HL-60 (cell line): ENCODE measurements at regions not wholly inside any gene's neighbourhood (a gene's known extent, or its start where the extent isn't known, plus 50 kb on each side); places are given as distances from the start of the nearest gene placed in this dataset.
"Not testable (repeated sequence)": the region's sequence is repeated elsewhere in the genome, so short reads cannot be mapped to it uniquely, and the experiment has no call there.

Experiments
- DNase-seq, 2 experiments: peaks; one replicate each; pipeline ENCODE4 v3.0.0-alpha.2; 2010 to 2020; ENCODE audit warnings: low read depth in 1 of 2, low spot score in 1 of 2
- H3K27ac ChIP-seq: fragments of 250-450 bp; sonication (Bioruptor Pico); replicated peaks from 2 replicates; pipeline ENCODE4 v1.5.1; 2020; ENCODE audit warnings: mild to moderate bottlenecking, moderate library complexity
- H3K27me3 ChIP-seq: fragments of 250-450 bp; sonication (Bioruptor Pico); 2 replicates; pipeline ENCODE4 v1.5.1; 2021; ENCODE audit warnings: mild to moderate bottlenecking, moderate library complexity; ENCODE audit not compliant: insufficient read depth, poor library complexity, severe bottlenecking
- H3K4me3 ChIP-seq: replicated peaks from 2 replicates; pipeline ENCODE4 v1.5.1; 2011; ENCODE audit warnings: mild to moderate bottlenecking, control low read depth, low read length; ENCODE audit not compliant: insufficient read depth
- GABPA ChIP-seq: IDR thresholded peaks from 2 replicates; pipeline ENCODE4 v1.6.1; 2012; ENCODE audit warnings: low read depth
- POLR2AphosphoS5 ChIP-seq: IDR thresholded peaks from 2 replicates; pipeline ENCODE4 v1.6.1; 2012; ENCODE audit warnings: low read depth
- SPI1 ChIP-seq: IDR thresholded peaks from 2 replicates; pipeline ENCODE4 v1.6.1; 2012; ENCODE audit warnings: low read depth, mild to moderate bottlenecking, borderline replicate concordance
- TF ChIP-seq, protein P1 (sequence below): IDR thresholded peaks from 2 replicates; pipeline ENCODE4 v1.6.1; 2012; ENCODE audit warnings: low read depth; ENCODE audit not compliant: insufficient replicate concordance
- TF ChIP-seq, protein P2 (sequence below): IDR thresholded peaks from one replicate; pipeline ENCODE4 v1.5.1; 2011; ENCODE audit warnings: low read length, control low read depth, inconsistent platforms; ENCODE audit not compliant: insufficient read depth

DNA sequence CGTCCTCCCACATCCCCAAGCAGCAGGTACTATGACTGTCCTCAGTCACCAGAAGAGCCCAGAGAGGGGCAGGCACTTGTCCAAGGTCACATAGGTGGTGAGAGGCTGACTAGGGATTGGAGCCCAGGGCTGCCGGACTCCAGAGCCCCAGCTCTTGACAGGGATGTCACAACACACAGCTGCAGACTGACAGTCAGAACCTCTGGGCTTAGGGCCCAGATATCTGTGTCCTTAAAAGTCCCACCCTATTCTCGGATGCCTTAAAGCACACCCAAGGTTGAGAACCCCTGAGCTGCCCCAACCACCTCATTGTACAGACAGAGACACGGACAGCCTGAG lies 622.9 kb downstream of the MATN1 start:
- no peak for DNase-seq
- Histone ChIP-seq H3K4me3 (no peak overlapping the region), H3K27me3 (no peaks in the 10 kb centered on the region), H3K27ac (no peak overlapping the region)
- TF ChIP-seq GABPA = no peak
- TF ChIP-seq, protein P1, sequence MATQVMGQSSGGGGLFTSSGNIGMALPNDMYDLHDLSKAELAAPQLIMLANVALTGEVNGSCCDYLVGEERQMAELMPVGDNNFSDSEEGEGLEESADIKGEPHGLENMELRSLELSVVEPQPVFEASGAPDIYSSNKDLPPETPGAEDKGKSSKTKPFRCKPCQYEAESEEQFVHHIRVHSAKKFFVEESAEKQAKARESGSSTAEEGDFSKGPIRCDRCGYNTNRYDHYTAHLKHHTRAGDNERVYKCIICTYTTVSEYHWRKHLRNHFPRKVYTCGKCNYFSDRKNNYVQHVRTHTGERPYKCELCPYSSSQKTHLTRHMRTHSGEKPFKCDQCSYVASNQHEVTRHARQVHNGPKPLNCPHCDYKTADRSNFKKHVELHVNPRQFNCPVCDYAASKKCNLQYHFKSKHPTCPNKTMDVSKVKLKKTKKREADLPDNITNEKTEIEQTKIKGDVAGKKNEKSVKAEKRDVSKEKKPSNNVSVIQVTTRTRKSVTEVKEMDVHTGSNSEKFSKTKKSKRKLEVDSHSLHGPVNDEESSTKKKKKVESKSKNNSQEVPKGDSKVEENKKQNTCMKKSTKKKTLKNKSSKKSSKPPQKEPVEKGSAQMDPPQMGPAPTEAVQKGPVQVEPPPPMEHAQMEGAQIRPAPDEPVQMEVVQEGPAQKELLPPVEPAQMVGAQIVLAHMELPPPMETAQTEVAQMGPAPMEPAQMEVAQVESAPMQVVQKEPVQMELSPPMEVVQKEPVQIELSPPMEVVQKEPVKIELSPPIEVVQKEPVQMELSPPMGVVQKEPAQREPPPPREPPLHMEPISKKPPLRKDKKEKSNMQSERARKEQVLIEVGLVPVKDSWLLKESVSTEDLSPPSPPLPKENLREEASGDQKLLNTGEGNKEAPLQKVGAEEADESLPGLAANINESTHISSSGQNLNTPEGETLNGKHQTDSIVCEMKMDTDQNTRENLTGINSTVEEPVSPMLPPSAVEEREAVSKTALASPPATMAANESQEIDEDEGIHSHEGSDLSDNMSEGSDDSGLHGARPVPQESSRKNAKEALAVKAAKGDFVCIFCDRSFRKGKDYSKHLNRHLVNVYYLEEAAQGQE = no peak
- TF ChIP-seq POLR2AphosphoS5 = no peak
- TF ChIP-seq, protein P2, sequence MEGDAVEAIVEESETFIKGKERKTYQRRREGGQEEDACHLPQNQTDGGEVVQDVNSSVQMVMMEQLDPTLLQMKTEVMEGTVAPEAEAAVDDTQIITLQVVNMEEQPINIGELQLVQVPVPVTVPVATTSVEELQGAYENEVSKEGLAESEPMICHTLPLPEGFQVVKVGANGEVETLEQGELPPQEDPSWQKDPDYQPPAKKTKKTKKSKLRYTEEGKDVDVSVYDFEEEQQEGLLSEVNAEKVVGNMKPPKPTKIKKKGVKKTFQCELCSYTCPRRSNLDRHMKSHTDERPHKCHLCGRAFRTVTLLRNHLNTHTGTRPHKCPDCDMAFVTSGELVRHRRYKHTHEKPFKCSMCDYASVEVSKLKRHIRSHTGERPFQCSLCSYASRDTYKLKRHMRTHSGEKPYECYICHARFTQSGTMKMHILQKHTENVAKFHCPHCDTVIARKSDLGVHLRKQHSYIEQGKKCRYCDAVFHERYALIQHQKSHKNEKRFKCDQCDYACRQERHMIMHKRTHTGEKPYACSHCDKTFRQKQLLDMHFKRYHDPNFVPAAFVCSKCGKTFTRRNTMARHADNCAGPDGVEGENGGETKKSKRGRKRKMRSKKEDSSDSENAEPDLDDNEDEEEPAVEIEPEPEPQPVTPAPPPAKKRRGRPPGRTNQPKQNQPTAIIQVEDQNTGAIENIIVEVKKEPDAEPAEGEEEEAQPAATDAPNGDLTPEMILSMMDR = no peak

DNA sequence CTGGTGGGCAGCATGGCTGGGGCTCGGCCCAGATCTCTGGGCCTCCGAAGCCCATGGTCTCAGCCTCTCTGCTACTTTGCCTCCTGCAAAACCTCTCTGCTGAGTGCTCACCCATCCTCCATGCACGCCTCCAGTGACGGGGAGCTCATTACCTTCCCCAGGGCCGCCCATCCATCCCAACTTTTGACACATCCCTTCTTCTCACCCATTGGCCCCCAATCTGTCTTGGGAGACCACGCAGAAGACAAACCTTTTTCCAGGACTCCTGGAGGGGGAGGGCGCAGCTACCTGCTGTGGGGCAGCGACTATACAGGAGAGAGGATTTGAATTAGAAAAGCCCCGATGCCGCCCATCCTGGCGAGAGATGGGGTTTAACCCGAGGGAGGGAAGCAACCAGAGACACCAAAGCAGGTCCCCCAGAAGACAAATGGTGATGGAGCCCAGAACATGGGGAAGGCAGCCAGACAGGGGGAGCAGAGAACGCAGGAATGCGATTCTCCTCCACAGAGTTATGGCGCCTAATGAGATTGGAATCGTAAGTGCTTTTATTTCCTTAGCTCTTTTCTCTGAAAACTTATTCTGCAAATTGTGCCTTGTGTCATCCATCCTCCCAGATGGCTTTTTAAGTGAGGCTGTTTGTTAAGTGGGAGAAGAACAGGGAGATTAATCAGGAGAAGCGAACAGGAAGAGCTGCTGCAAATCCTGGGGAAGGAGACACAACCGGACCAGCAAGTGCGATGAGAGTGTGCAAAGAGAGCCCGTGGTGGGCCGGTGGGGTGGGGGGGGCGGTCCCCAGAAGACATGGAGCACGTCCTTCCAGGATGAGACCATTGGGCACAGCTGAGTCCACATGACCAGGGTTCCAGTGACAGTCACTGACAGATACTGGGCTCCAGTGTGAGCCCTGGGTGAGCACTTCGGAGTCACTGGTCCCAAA lies 623.5 kb downstream of the MATN1 start:
- H3K27me3 ChIP-seq = no peaks in the 10 kb centered on the region
- H3K4me3 ChIP-seq = no peak overlapping the region
- no peak for DNase-seq
- TF ChIP-seq, protein P1 = no peak
- no peak for TF ChIP-seq GABPA
- TF ChIP-seq SPI1 = no peak
- no peak for TF ChIP-seq POLR2AphosphoS5
- TF ChIP-seq, protein P2 = no peak
- H3K27ac ChIP-seq = no peak overlapping the region

DNA sequence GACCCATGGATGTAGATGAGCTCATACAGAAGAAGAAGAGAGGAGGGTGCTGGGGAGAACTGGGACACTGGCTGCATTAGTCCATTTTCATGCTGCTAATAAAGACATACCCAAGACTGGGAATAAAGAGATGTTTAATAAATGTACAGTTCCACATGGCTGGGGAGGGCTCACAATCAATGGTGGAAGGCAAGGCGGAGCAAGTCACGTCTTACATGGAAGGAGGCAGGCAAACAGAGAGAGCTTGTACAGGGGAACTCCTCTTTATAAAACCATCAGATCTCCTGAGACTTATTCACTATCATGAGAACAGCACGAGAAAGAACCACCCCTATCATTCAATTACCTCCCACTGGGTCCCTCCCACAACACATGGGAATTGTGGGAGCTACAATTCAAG lies 625.5 kb downstream of the MATN1 start:
- H3K27me3 ChIP-seq, H3K27ac ChIP-seq, H3K4me3 ChIP-seq, DNase-seq: not testable (repeated sequence)

DNA sequence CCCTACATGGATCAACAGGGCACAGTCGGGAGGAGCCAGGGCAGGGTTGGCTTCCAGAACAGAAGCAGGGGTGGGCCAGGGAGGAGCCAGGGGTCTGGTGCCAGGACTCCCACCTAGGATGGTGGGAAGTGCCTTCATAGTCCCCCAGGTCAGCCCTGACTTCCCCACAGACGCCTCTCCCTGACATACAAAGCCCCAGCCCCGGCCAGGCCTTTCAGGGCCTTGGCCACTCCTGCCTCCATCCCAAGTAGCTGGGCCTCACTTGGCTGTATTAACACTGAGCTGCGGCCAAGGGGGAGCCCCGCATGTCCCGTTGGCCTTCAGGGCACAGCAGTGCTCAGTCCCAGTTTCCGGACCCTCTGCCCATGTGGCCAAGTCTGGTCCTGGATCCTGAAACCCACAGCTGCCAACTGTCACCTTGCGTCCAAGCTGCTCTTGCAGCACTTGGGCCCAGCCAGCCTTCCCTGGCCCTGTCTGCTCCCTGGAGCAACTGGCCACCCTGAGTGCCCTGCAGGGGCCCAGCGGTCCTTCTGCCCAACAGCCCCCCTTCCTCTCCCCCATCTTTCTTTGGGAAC lies 627.8 kb downstream of the MATN1 start:
- DNase-seq = no peak
- H3K4me3 ChIP-seq = no peak overlapping the region
- H3K27ac ChIP-seq = no peak overlapping the region
- no peaks in the 10 kb centered on the region for H3K27me3 ChIP-seq
- TF ChIP-seq POLR2AphosphoS5 = no peak
- no peak for TF ChIP-seq SPI1
- TF ChIP-seq, protein P2 = no peak
- no peak for TF ChIP-seq GABPA
- TF ChIP-seq, protein P1 = no peak
